Embryonic facial prominence (tissue), 1 donor: ENCODE measurements at regions not wholly inside any gene's neighbourhood (a gene's known extent, or its start where the extent isn't known, plus 50 kb on each side); places are given as distances from the start of the nearest gene placed in this dataset.
"Not testable (repeated sequence)": the region's sequence is repeated elsewhere in the genome, so short reads cannot be mapped to it uniquely, and the experiment has no call there.

Source experiments
- DNase-seq: peaks from one replicate; pipeline ENCODE4 v3.0.0-alpha.2; 2016; ENCODE audit errors: extremely low spot score

- DNase-seq: not testable (repeated sequence)
These were observed 267.2 kb downstream of the MEF2C start for GRCh38 chr5:88615767-88616166.

GRCh38 chr5:88613051-88613450 lies 269.9 kb downstream of the MEF2C start:
- DNase-seq: no peak

GRCh38 chr5:88610586-88610985 lies 272.4 kb downstream of the MEF2C start:
- no peak for DNase-seq

- DNase-seq: no peak
These were observed 275.5 kb downstream of the MEF2C start for GRCh38 chr5:88607492-88607891.

GRCh38 chr5:88606626-88607025 lies 276.4 kb downstream of the MEF2C start:
- no peak for DNase-seq

GRCh38 chr5:88606173-88606572 lies 276.8 kb downstream of the MEF2C start:
- DNase-seq: no peak

- DNase-seq: no peak
These were observed 280.4 kb downstream of the MEF2C start for GRCh38 chr5:88602584-88602983.

- no peak for DNase-seq
These were observed 288.5 kb downstream of the MEF2C start for GRCh38 chr5:88594441-88594840.

GRCh38 chr5:88588609-88589008 lies 294.4 kb downstream of the MEF2C start:
- no peak for DNase-seq

- no peak for DNase-seq
These were observed 299.5 kb downstream of the MEF2C start for GRCh38 chr5:88583471-88583870.

GRCh38 chr5:88558366-88558765 lies 289.7 kb upstream of the TMEM161B start:
- DNase-seq: no peak

GRCh38 chr5:88557881-88558280 lies 289.2 kb upstream of the TMEM161B start:
- no peak for DNase-seq

- DNase-seq: no peak
These were observed 288.5 kb upstream of the TMEM161B start for GRCh38 chr5:88557131-88557530.

- no peak for DNase-seq
These were observed 287.8 kb upstream of the TMEM161B start for GRCh38 chr5:88556406-88556805.

- DNase-seq: no peak
These were observed 287.0 kb upstream of the TMEM161B start for GRCh38 chr5:88555674-88556073.

- no peak for DNase-seq
These were observed 285.3 kb upstream of the TMEM161B start for GRCh38 chr5:88553986-88554385.

- DNase-seq: no peak
These were observed 284.7 kb upstream of the TMEM161B start for GRCh38 chr5:88553136-88553875.

- no peak for DNase-seq
These were observed 283.8 kb upstream of the TMEM161B start for GRCh38 chr5:88552426-88552825.

GRCh38 chr5:88551724-88552345 lies 283.2 kb upstream of the TMEM161B start:
- no peak for DNase-seq

GRCh38 chr5:88550736-88551135 lies 282.1 kb upstream of the TMEM161B start:
- DNase-seq: no peak

GRCh38 chr5:88548136-88548805 lies 279.6 kb upstream of the TMEM161B start:
- DNase-seq: no peak

- DNase-seq: no peak
These were observed 276.7 kb upstream of the TMEM161B start for GRCh38 chr5:88545338-88545737.

GRCh38 chr5:88544671-88545070 lies 276.0 kb upstream of the TMEM161B start:
- no peak for DNase-seq
